SK-N-MC (cell line): ENCODE measurements at regions not wholly inside any gene's neighbourhood (a gene's known extent, or its start where the extent isn't known, plus 50 kb on each side); places are given as distances from the start of the nearest gene placed in this dataset.

ENCODE experiments used
- EZH2 ChIP-seq: fragments of 200-600 bp; sonication (generic); IDR thresholded peaks from one replicate; pipeline ENCODE4 v1.6.1; 2017; ENCODE audit warnings: antibody characterized with exemption
- FOXP2 ChIP-seq: optimal IDR thresholded peaks from 2 replicates; pipeline ENCODE3; 2011; ENCODE audit warnings: mild to moderate bottlenecking, moderate library complexity; ENCODE audit not compliant: insufficient read depth; ENCODE audit errors: extremely low read length, control extremely low read depth
- POLR2AphosphoS5 ChIP-seq: IDR thresholded peaks from 2 replicates; pipeline ENCODE4 v1.6.1; 2012; ENCODE audit warnings: mild to moderate bottlenecking, low read depth, low read length, borderline replicate concordance

- TF ChIP-seq EZH2 (no peak), POLR2AphosphoS5 (no peak), FOXP2 (no peak)
Observed at GRCh38 chr14:65957631-65958205, 528.5 kb upstream of the CCDC196 start.
